DND-41 (cell line): ENCODE measurements at regions not wholly inside any gene's neighbourhood (a gene's known extent, or its start where the extent isn't known, plus 50 kb on each side); places are given as distances from the start of the nearest gene placed in this dataset.

Source experiments
- ATAC-seq: fragments of 200-7000 bp; cut with Tn5 transposase; 3 replicates; pipeline ENCODE4 v1.9.1; 2021; ENCODE audit warnings: low read depth; ENCODE audit not compliant: insufficient read depth
- DNase-seq: peaks from one replicate; pipeline ENCODE4 v3.0.0-alpha.2; 2020
- H2AFZ ChIP-seq: 2 replicates; pipeline ENCODE4 v1.6.0; 2012; ENCODE audit warnings: low read depth, low read length
- H3K27ac ChIP-seq: 2 replicates; pipeline ENCODE4 v1.5.1; 2012; ENCODE audit warnings: low read length, inconsistent platforms
- H3K27me3 ChIP-seq: fragments of 200-600 bp; sonication (generic); 2 replicates; pipeline ENCODE4 v1.6.0; 2012; ENCODE audit warnings: low read length, mild to moderate bottlenecking, inconsistent platforms; ENCODE audit not compliant: insufficient read depth, poor library complexity
- H3K36me3 ChIP-seq: 2 replicates; pipeline ENCODE4 v1.5.1; 2012; ENCODE audit warnings: low read length, inconsistent platforms; ENCODE audit not compliant: insufficient read depth
- H3K4me1 ChIP-seq: 2 replicates; pipeline ENCODE4 v1.5.1; 2012; ENCODE audit warnings: mild to moderate bottlenecking, low read length; ENCODE audit not compliant: insufficient read depth
- H3K4me2 ChIP-seq: 2 replicates; pipeline ENCODE4 v1.6.0; 2012; ENCODE audit warnings: mild to moderate bottlenecking, moderate library complexity, low read length, inconsistent platforms; ENCODE audit not compliant: insufficient read depth
- H3K4me3 ChIP-seq, 2 experiments: fragments of 200-600 bp in 1 of 2; shearing (Covaris generic) in 1 of 2; 2 replicates each; pipeline ENCODE4 v1.5.1; 2012 to 2016; ENCODE audit warnings: inconsistent platforms in 2 of 2, low read length in 2 of 2, mild to moderate bottlenecking in 2 of 2, low read depth in 1 of 2, moderate library complexity in 1 of 2
- H3K79me2 ChIP-seq: 2 replicates; pipeline ENCODE4 v1.6.0; 2012; ENCODE audit warnings: low read length, inconsistent platforms; ENCODE audit not compliant: insufficient read depth
- H3K9ac ChIP-seq: 2 replicates; pipeline ENCODE4 v1.6.0; 2012; ENCODE audit warnings: low read depth, mild to moderate bottlenecking, inconsistent platforms, low read length, moderate library complexity
- H3K9me3 ChIP-seq: 2 replicates; pipeline ENCODE4 v1.5.1; 2012; ENCODE audit warnings: low read length, moderate library complexity, mild to moderate bottlenecking, inconsistent platforms; ENCODE audit not compliant: insufficient read depth, severe bottlenecking
- H4K20me1 ChIP-seq: 2 replicates; pipeline ENCODE4 v1.6.0; 2012; ENCODE audit warnings: low read length; ENCODE audit not compliant: insufficient read depth
- EZH2 ChIP-seq: IDR thresholded peaks from 3 replicates; pipeline ENCODE4 v1.6.1; 2012; ENCODE audit warnings: borderline replicate concordance, low read depth, mild to moderate bottlenecking, moderate library complexity, low read length, inconsistent platforms; ENCODE audit not compliant: severe bottlenecking
- TF ChIP-seq, protein P1 (sequence below): IDR thresholded peaks from 2 replicates; pipeline ENCODE4 v1.5.1; 2012; ENCODE audit warnings: borderline replicate concordance, low read length, moderate library complexity, mild to moderate bottlenecking; ENCODE audit not compliant: poor library complexity, severe bottlenecking; ENCODE audit errors: extremely low read depth

DNA sequence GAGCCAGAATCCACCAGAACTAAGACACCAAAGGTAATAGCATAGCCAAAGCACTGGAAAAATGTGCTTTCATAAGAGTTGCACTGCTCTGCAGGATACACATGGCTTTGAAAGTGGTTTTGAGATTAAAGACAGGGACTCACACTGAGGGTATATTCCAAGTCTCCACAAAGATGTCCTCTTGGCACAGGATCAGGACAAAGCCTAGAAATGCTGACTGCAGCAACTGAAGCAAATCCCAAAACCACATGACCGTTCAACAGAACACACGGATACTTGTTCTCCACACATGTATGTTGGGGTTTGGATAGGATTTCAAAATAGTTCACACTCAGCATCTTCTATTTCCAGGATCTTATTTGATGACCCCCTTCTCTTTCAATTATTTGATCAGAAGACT, 364.3 kb upstream of the HSF2 start:
- Histone ChIP-seq H3K9ac (no peak overlapping the region), H3K4me3 (no peak overlapping the region), H3K79me2 (no peaks in the 10 kb centered on the region), H4K20me1 (no peaks in the 10 kb centered on the region), H3K9me3 (no peaks in the 10 kb centered on the region), H3K27me3 (no peaks in the 10 kb centered on the region), H3K4me1 (peaks cover 6% of the 10 kb centered on the region), H3K27ac (no peak overlapping the region), H3K36me3 (no peaks in the 10 kb centered on the region), H3K4me2 (no peak overlapping the region), H2AFZ (no peak overlapping the region)
- ATAC-seq (no peak), DNase-seq (no peak)
- TF ChIP-seq EZH2 = no peak
- TF ChIP-seq, protein P1, sequence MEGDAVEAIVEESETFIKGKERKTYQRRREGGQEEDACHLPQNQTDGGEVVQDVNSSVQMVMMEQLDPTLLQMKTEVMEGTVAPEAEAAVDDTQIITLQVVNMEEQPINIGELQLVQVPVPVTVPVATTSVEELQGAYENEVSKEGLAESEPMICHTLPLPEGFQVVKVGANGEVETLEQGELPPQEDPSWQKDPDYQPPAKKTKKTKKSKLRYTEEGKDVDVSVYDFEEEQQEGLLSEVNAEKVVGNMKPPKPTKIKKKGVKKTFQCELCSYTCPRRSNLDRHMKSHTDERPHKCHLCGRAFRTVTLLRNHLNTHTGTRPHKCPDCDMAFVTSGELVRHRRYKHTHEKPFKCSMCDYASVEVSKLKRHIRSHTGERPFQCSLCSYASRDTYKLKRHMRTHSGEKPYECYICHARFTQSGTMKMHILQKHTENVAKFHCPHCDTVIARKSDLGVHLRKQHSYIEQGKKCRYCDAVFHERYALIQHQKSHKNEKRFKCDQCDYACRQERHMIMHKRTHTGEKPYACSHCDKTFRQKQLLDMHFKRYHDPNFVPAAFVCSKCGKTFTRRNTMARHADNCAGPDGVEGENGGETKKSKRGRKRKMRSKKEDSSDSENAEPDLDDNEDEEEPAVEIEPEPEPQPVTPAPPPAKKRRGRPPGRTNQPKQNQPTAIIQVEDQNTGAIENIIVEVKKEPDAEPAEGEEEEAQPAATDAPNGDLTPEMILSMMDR = no peak

DNA sequence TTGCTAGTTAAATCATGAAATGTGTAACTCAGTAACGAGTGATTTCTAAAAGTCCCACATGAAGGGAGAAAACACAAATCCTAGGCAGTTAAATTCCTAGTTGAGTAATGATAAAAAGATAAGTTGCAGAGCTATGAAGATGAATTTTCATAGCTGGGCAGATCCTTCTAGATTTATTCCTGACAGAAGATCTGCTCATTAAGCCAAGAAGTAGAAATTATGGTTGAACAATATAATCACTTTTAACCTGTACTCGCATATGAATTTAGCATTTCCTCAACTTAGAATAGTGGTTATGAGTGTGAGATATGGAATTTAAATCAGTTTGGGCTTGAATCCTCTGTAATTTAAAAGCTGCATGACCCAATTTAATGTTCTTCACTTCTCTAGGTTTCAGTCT, 359.2 kb upstream of the HSF2 start:
- Histone ChIP-seq H3K36me3 (no peaks in the 10 kb centered on the region), H3K9ac (no peak overlapping the region), H3K9me3 (no peaks in the 10 kb centered on the region), H3K4me2 (no peak overlapping the region), H3K4me3 (no peak overlapping the region), H3K27ac (no peak overlapping the region), H3K79me2 (no peaks in the 10 kb centered on the region), H3K27me3 (no peaks in the 10 kb centered on the region), H2AFZ (no peak overlapping the region), H3K4me1 (no peaks in the 10 kb centered on the region), H4K20me1 (no peaks in the 10 kb centered on the region)
- ATAC-seq (no peak), DNase-seq (no peak)
- no peak for TF ChIP-seq EZH2
- TF ChIP-seq, protein P1 = no peak

DNA sequence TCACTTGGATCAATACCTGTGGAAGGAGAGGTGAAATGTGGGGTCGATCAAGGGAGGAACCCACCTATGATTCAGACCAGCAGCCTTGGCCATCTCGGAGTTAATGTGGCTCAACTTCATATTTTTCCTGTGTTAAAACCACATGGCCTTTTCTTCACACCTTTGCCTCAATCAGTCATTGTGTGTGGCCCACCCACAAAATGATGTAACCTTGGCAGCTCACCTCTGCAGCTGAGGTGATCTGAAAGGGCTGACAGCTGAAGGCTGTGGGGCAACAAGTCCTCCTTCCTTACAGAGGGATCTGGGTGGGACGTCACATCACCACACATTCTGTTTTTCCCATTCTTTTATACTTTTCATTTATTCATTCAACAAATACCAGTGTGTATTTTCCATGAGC, 357.1 kb upstream of the HSF2 start:
- TF ChIP-seq EZH2 = no peak
- TF ChIP-seq, protein P1 = no peak
- H3K9ac ChIP-seq = no peak overlapping the region
- no peak for DNase-seq

DNA sequence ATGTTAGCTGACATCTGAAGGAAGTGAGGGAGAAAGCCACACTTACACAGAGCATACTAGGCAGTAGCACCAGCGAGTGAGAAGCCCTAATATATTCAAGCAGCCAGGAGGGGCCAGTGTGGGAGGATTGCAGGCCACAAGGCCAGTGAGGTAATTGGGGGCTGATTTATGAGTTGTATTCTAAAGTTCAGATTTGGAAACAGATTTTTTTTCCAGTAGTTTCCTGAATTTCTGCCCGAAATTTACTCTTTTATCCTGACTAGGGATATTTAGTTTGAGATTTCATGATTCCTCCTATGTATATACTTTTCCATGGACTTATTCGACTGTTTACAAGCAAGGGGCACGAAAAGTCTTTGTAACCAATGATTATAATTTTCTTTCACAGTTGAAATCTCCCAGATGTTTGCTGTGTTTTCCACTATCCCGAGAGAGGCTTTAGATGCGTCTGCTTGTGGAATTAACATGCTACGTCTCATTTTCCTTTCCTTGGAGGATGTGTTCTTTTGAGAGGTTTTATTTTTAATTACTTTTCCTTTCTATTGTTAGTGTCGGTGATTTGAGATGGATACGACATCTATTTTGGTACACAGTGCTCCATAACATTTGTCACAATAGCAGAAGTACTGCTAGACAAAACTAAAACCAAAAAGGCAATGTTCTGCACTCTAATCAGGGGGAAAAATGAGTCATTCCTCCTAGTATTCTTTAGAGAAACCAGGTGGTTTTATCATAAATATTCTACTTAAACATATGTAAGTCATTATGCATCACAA, 356.3 kb upstream of the HSF2 start:
- Histone ChIP-seq H3K27ac (no peak overlapping the region), H3K9ac (no peak overlapping the region), H3K79me2 (no peaks in the 10 kb centered on the region), H3K4me2 (no peak overlapping the region), H3K27me3 (no peaks in the 10 kb centered on the region), H3K9me3 (no peaks in the 10 kb centered on the region), H4K20me1 (no peaks in the 10 kb centered on the region), H3K4me1 (no peaks in the 10 kb centered on the region), H3K4me3 (no peak overlapping the region), H3K36me3 (no peaks in the 10 kb centered on the region), H2AFZ (no peak overlapping the region)
- DNase-seq (no peak), ATAC-seq (no peak; the same call in 2 of the 3 replicates)
- no peak for TF ChIP-seq EZH2
- TF ChIP-seq, protein P1 = no peak

More for the DNA sequence above, 357.1 kb upstream of the HSF2 start:
- Histone ChIP-seq H3K9me3 (no peaks in the 10 kb centered on the region), H3K79me2 (no peaks in the 10 kb centered on the region), H4K20me1 (no peaks in the 10 kb centered on the region), H2AFZ (no peak overlapping the region), H3K4me1 (no peaks in the 10 kb centered on the region), H3K4me3 (no peak overlapping the region), H3K27me3 (no peaks in the 10 kb centered on the region), H3K36me3 (no peaks in the 10 kb centered on the region), H3K4me2 (no peak overlapping the region), H3K27ac (no peak overlapping the region)
- no peak for ATAC-seq
